Skin epidermis (tissue), 12 donors: ENCODE measurements at regions not wholly inside any gene's neighbourhood (a gene's known extent, or its start where the extent isn't known, plus 50 kb on each side); places are given as distances from the start of the nearest gene placed in this dataset.
"Not testable (repeated sequence)": the region's sequence is repeated elsewhere in the genome, so short reads cannot be mapped to it uniquely, and the experiment has no call there.

Experiments used
- H3K27ac ChIP-seq, 21 experiments: fragments of 200-600 bp; sonication (generic) in 11 of 21; one replicate each; pipeline ENCODE4 v1.5.0; 2020; ENCODE audit warnings: mild to moderate bottlenecking in 3 of 21, inconsistent platforms in 2 of 21, moderate library complexity in 2 of 21
- H3K4me3 ChIP-seq, 7 experiments: fragments of 200-600 bp; sonication (generic) in 2 of 7; one replicate each; pipeline ENCODE4 v1.5.0; 2020; ENCODE audit warnings: inconsistent platforms in 2 of 7, mild to moderate bottlenecking in 2 of 7, moderate library complexity in 1 of 7

DNA sequence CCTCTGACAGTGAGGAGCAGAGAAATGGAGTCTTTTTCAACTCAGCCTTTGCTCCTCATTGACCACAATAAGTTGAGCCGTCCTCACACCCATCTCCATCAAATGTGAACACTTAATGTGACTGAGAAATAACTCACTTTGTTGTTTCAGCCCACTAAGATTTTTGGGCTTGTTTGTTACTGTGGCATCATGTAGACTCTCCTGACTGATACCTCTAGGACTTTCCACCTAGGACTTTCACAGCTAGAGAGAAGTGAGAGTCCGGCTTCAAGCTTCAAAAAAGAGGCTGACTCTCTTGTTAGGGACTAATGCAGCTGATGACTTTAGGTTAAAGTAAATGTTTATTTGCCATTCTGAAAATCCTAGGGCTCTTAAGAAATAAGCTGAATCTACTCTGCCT is 435.0 kb downstream of the TMEM114 start:
- H3K4me3 ChIP-seq, result no peak overlapping the region
- H3K27ac ChIP-seq, result no peak overlapping the region

DNA sequence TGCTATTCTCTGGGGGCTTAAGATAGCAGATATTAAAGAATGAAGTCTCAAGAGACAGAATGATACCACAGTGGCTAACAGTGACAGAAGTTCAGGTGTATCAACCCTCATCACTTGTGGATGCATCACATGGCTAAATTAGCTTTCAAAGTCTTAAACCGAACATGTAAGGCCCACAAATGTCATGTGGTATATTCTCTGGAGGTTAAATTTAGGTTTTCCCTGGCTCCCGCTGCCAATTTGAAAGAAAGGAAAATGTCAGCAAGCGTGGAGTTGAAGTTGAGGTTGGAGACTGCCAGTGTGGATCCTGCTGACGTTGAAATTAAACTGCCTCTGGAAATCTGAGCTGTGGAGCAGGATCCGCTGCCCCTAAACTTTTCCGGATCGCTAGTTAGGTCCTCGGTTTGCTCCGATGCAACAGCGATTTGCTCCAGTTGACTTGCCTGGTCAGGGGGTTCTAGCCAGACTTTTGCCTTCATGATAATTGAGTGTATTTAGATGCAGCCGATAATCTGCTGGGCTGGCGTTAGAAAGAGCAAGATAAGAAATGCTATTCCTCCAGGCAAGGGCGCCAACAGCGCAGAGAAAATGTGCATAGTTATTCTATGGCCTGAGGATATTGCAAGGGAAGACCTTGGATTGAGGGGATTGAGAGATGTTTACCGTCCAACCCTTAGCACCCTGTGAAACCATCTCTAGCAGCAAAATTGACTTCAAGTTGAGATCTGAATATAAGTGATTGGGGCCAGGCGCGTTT is 443.9 kb downstream of the TMEM114 start:
- Histone ChIP-seq H3K4me3 (no peak overlapping the region), H3K27ac (no peak overlapping the region)

- no peak overlapping the region for H3K27ac ChIP-seq
- H3K4me3 ChIP-seq, result no peak overlapping the region
These were observed 451.6 kb downstream of the TMEM114 start for GRCh38 chr16:8138666-8139065.

GRCh38 chr16:8137606-8138005 is 452.7 kb downstream of the TMEM114 start:
- no peak overlapping the region for H3K4me3 ChIP-seq
- no peak overlapping the region for H3K27ac ChIP-seq

DNA sequence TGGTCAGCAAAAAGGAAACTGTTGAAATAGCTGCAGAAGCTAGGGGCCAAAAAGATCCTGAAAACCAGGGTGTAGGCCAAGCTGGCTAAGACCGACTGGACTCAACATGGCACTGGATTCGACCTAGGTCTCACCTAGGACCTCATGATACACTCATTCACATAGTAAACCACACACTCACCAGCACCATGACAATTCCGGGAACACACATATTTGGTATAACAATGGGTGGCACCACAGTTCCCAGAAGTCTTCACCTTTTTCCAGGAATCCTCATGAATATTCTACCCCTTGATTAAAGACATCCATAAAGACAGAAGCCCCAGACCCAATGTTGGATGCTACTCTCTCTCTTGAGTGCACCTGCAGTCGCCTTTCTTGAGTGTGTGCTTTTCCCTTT is 460.1 kb downstream of the TMEM114 start:
- no peak overlapping the region for H3K4me3 ChIP-seq
- H3K27ac ChIP-seq, result no peak overlapping the region

DNA sequence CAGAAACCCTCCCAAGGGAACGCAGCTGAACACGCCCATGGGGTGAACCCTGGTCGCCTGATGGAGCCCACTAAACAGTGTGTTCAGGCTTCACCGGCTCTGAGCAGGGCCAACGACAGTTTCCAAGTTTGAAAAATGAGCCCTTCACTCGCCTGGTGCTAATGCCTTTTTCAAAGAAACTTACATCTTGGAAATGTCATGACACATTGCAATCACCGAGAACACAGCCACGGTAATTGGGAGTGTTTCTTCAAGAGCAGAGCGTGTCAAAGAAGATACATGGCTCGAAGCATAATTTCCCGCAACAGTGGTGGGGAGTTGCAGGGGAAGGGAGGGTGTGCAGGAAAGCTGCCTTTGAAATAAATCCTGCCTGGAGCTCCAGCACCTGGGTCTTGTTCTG is 463.2 kb downstream of the TMEM114 start:
- H3K4me3 ChIP-seq, result no peak overlapping the region
- no peak overlapping the region for H3K27ac ChIP-seq

GRCh38 chr16:8126313-8126712 is 464.0 kb downstream of the TMEM114 start:
- Histone ChIP-seq H3K27ac (no peak overlapping the region), H3K4me3 (no peak overlapping the region)

DNA sequence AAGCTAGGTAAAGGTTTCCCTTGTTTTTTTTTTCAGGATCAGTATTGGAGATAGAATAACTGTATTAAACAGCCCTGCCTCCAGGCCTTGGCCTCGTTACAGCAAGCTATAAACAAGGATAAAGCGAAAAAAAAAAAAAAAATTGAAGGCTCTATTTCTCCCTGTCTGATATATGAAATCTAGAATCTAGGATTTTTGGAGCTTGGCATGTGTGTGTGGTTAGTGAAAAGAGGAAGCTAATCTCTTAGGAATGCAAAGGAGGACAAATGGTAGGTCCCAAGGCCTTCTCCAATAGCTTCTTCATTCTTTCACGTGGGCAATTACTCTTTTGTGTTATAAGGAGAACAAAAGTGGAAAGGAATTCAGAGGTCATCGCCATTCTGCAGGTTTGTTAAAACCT is 470.3 kb downstream of the TMEM114 start:
- H3K4me3 ChIP-seq, result no peak overlapping the region
- no peak overlapping the region for H3K27ac ChIP-seq

DNA sequence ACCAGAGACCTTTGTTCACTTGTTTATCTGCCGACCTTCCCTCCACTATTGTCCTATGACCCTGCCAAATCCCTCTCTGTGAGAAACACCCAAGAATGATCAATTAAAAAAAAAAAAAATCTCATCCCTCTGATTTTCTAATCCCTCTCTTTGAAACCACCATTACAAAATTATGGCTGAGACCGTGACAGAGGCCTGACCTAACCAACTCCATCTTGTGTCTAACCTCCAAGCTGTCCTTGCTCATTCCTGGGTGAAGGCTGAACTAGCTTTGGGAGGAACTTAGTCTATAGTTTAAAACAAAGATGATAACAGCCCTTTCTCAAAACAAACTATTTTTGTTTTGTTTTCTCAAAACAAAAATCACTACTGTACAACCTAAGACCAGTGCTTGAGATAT is 474.5 kb downstream of the TMEM114 start:
- H3K4me3 ChIP-seq, result no peak overlapping the region
- H3K27ac ChIP-seq, result no peak overlapping the region

- not testable (repeated sequence) for H3K27ac ChIP-seq, H3K4me3 ChIP-seq
These were observed 475.4 kb downstream of the TMEM114 start for GRCh38 chr16:8114941-8115340.

- Histone ChIP-seq H3K27ac (no peak overlapping the region), H3K4me3 (no peak overlapping the region)
These were observed 476.5 kb downstream of the TMEM114 start for GRCh38 chr16:8113843-8114242.

DNA sequence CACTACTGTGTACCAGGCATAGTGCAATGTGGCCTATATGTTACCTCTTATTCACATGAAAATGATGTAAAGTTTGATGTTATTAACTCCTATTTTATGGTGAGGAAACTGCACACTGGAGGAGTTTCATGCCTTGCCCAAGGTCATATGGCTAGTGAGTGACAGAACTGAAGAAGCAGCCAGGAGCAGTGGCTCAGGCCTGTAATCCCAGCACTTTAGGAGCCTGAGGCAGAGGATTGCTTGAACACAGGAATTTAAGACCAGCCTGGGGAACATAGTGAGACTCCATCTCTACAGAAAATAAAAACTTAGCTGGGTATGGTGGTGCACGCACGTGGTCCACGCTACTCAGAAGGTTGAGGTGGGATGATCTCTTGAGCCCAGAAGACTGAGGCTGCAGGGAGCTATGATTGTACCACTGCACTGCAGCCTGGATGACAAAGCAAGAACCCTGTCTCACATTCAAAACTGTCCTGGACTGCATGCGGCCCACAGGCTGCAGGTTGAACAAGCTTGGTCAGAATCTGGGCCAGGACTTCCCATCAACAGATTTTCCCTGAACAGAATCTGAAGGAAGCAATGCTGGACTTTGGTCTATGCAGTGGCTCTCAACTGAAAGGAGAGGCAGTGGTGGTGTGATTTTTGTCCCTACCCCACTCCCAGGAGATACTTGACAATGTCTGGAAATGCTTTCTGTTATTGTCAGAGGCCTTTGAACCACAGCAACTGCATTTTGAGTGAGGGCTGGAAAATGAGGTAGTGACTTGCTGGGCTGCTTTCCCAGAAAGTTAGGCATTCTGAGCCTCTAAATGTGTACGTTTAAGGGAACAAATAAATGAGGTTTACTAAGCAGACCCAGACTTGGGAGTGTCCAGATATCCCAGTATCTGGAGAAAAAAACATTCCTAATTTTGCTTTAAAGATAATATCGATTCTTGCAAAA is 479.5 kb downstream of the TMEM114 start:
- no peak overlapping the region for H3K4me3 ChIP-seq
- H3K27ac ChIP-seq, result no peak overlapping the region

DNA sequence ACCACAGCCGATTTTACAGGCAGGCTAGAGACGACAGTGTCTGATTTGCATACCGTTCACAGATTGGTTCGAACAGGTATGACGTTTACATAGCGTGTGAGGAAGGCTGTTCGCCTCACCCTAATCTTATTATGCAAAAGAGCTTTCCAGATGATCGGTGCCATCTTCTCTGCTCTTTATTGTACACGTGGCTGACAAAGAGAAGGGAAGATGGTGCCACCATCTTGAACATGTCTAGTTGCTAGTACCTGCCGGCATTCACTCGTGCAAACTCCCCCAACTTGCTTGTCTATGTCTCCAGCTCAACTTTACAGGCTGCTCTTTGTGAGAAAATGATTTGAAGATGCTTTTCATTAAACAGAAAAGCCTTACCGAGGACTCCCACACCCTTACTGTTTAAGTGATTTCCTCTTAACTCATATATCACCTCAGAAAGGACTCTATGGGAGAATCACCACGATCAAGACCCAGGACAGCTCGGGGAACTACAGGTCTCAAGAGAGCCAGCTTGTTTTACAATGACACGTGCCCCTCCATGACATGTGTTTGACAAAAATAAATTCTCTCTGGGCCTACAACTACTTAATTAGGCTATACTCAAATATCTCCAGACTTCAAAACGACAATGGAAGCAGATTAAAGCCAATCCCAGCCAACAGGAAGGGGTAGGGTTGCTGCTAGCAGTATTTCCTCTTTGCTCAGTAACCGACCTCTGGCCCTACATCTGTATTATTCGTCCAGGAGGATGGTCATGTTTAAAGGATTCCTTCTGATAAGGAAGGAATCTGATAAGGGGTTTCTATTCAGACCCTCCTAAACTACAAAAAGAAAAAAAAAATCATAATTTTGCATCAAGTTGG is 480.6 kb downstream of the TMEM114 start:
- no peak overlapping the region for H3K27ac ChIP-seq
- H3K4me3 ChIP-seq, result no peak overlapping the region

- no peak overlapping the region for H3K4me3 ChIP-seq
- no peak overlapping the region for H3K27ac ChIP-seq
These were observed 481.3 kb downstream of the TMEM114 start for GRCh38 chr16:8108991-8109509.

DNA sequence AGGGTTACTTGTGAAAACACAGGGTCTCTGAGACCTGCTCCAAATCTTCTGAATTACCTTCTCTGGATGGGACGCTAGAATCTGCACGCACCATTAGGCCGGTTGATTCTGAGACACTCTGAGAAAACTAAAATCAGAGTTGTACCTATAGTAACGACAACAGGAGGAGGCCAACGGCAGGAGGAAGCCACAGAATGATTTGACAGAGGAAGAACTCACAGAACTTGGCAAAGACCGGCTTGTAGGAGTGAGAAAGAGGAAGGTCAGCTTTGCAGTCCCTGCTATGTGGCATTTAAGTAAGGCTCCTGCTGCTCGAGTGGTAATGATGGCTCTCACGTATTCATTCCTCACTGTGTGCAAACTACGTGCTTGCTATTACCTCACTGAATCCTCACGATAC is 483.0 kb downstream of the TMEM114 start:
- no peak overlapping the region for H3K4me3 ChIP-seq

DNA sequence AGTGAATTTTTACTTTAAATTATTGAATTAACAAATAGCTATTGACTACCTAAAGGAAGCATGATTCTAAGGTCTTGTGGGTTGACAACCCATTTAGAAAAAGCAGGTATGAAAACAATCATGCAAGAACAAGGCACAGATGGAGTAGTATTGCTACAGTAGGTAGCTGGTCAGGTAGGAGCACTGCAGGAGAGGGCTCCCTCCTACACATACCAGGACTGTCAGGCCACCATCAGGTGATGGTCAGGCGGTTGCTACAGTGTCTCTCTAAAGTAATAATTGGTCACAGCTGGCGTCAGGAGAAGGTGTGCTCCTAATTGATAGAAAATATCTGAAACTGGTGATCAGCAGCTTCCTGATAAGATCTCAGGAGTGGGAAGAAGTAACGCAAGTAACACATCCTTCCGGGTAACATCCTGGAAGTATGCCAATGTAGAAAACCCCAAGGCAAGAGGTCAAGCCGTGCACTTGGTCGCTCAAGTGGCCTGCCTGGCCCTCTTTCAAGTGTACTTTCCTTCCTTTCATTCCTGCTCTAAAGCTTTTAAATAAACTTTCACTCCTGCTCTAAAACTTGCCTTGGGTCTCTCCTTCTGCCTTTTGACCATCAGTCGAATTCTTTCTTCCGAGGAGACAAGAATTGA is 486.5 kb downstream of the TMEM114 start:
- Histone ChIP-seq H3K27ac (no peak overlapping the region), H3K4me3 (no peak overlapping the region)

More for the DNA sequence above, 483.0 kb downstream of the TMEM114 start:
- no peak overlapping the region for H3K27ac ChIP-seq

GRCh38 chr16:8099586-8099985 is 490.7 kb downstream of the TMEM114 start:
- Histone ChIP-seq H3K4me3 (no peak overlapping the region), H3K27ac (no peak overlapping the region)

GRCh38 chr16:8098947-8099512 is 491.3 kb downstream of the TMEM114 start:
- H3K4me3 ChIP-seq, result no peak overlapping the region
- H3K27ac ChIP-seq, result no peak overlapping the region

DNA sequence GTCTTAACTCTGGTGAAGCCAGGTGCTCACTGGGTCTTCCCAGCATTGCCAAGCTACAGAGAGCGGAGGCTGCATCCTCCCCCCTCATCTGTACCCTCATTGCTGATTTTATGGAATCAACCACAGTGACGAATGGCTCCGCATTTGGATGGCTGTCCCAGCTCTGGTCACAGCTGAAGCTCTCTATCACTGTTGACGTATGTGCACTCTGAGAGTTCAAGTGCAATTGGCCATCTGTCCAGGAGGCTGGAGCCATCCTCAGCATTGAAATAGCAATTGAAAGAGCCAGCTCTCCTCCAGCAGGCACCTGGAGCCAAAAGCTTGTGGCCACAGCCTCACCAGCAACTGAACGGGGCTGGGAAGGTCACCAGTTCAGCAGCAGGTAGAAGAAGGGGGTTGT is 494.1 kb downstream of the TMEM114 start:
- H3K4me3 ChIP-seq, result no peak overlapping the region
- H3K27ac ChIP-seq, result no peak overlapping the region
